CD4-positive, CD25-positive, alpha-beta regulatory T cell (primary cell): ENCODE measurements at regions not wholly inside any gene's neighbourhood (a gene's known extent, or its start where the extent isn't known, plus 50 kb on each side); places are given as distances from the start of the nearest gene placed in this dataset.

ENCODE experiments used
- ATAC-seq, 2 donors: fragments of 150-1000 bp; cut with Tn5 transposase; one replicate each; pipeline ENCODE4 v1.10.0; 2021; ENCODE audit warnings: low read depth in 2 of 2, moderate number of reproducible peaks in 2 of 2, moderate library complexity in 1 of 2
- DNase-seq, 3 donors: peaks; one replicate each; pipeline versions ENCODE4 v3.0.0 to v3.0.0-alpha.2; 2012 to 2022; ENCODE audit warnings: mixed read lengths in 1 of 3
- H3K27ac ChIP-seq: one replicate; pipeline ENCODE4 v1.7.0; 2013; ENCODE audit warnings: mild to moderate bottlenecking, low read length; ENCODE audit not compliant: insufficient read depth, poor library complexity, severe bottlenecking
- H3K27me3 ChIP-seq: one replicate; pipeline ENCODE4 v1.7.0; 2013; ENCODE audit warnings: low read length; ENCODE audit not compliant: control insufficient read depth, insufficient read depth
- H3K36me3 ChIP-seq: one replicate; pipeline ENCODE4 v1.7.0; 2013; ENCODE audit warnings: mild to moderate bottlenecking, low read length, moderate library complexity; ENCODE audit not compliant: control insufficient read depth, insufficient read depth
- H3K4me1 ChIP-seq: 2 replicates; pipeline ENCODE4 v1.7.0; 2013; ENCODE audit warnings: mild to moderate bottlenecking, low read length; ENCODE audit not compliant: insufficient read depth, control insufficient read depth, poor library complexity, severe bottlenecking
- H3K4me3 ChIP-seq: one replicate; pipeline ENCODE4 v1.7.0; 2013; ENCODE audit warnings: low read depth, mild to moderate bottlenecking, low read length, moderate library complexity
- H3K9me3 ChIP-seq, 2 experiments: 1 replicate in 1 of 2; 2 replicates in 1 of 2; pipeline ENCODE4 v1.7.0; 2013; ENCODE audit warnings: low read length in 2 of 2, mild to moderate bottlenecking in 1 of 2, moderate library complexity in 1 of 2; ENCODE audit not compliant: control insufficient read depth in 2 of 2
- H3K27ac Mint-ChIP-seq, 3 donors: one replicate each; pipeline ENCODE4 v1.8.0; 2020 to 2022; ENCODE audit warnings: mild to moderate bottlenecking in 3 of 3, mixed read lengths in 3 of 3, moderate library complexity in 2 of 3
- H3K27me3 Mint-ChIP-seq: one replicate; pipeline ENCODE4 v1.8.0; 2022; ENCODE audit warnings: mild to moderate bottlenecking, mixed read lengths
- H3K36me3 Mint-ChIP-seq: one replicate; pipeline ENCODE4 v1.8.0; 2020; ENCODE audit warnings: mixed read lengths
- H3K4me1 Mint-ChIP-seq, 4 donors: one replicate each; pipeline ENCODE4 v1.8.0; 2020 to 2022; ENCODE audit warnings: mixed read lengths in 4 of 4, mild to moderate bottlenecking in 1 of 4
- H3K4me3 Mint-ChIP-seq, 4 donors: one replicate each; pipeline ENCODE4 v1.8.0; 2020 to 2022; ENCODE audit warnings: mild to moderate bottlenecking in 4 of 4, mixed read lengths in 4 of 4, moderate library complexity in 3 of 4
- H3K9me3 Mint-ChIP-seq, 7 donors: one replicate each; pipeline ENCODE4 v1.8.0; 2020 to 2022; ENCODE audit warnings: mixed read lengths in 7 of 7, mild to moderate bottlenecking in 3 of 7, moderate library complexity in 2 of 7

DNA sequence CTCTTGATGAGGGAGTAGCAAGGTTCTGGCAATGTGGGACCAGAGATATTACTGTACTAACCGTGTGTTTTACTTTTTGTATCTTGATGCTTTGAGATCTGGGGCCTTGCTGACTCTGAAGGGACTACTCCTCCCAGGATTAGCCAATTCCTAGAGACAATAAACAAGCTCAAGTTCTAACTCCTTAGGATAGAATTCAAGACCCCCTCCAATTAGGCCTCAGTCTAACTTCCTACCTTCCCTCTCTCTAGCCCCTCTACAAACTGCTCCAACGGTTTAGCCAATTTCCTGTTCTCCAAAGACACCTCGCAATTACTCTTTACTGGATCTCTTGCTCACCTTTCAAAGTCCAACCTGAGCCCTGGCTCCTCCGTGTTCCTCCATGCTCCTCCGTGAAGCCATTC is 158.7 kb upstream of the JARID2 start:
- Mint-ChIP-seq H3K27ac (no peak overlapping the region), H3K36me3 (no peaks in the 10 kb centered on the region), H3K27me3 (peaks cover 5% of the 10 kb centered on the region), H3K4me3 (no peak overlapping the region), H3K9me3 (no peaks in the 10 kb centered on the region), H3K4me1 (no peaks in the 10 kb centered on the region)
- ATAC-seq (no peak), DNase-seq (no peak)
- no peaks in the 10 kb centered on the region for H3K36me3 ChIP-seq
- no peak overlapping the region for H3K4me3 ChIP-seq
- H3K27ac ChIP-seq: no peak overlapping the region
- no peaks in the 10 kb centered on the region for H3K9me3 ChIP-seq
- H3K4me1 ChIP-seq: no peaks in the 10 kb centered on the region
- H3K27me3 ChIP-seq: no peaks in the 10 kb centered on the region

DNA sequence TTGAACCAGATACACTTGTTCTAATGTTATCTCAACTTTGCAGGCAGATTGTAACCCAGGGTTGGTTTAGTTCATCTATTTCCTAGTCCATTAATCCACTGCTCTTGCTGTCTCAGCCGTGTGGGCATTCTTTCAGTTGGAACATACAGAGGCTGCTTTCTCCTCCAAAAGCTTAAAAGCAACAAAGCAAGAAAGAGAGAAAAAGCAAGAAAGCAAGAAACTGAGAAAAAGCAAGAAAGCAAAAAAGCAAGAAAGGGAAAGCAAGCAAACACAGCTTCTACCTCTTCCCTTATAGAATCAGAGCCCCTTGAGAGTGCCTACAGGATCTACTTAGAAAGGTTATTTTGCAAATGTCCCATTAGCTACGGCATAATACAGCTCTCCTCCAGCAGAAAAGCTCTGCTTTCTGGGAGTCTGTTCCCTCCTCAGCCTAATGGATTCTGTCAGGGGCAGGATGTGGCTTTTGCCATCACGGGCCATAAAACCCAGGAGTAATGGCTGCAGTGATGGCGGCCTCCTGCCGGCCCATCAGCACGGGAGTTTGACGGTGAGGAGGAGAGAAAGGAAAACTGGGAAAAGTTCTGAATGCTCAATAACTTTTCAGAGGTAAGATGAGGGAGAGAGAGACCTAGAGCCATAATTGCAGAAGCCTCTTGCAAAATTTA is 156.8 kb upstream of the JARID2 start:
- no peak overlapping the region for H3K4me3 Mint-ChIP-seq
- no peaks in the 10 kb centered on the region for H3K36me3 Mint-ChIP-seq
- Histone ChIP-seq H3K4me1 (no peaks in the 10 kb centered on the region), H3K4me3 (no peak overlapping the region), H3K27me3 (no peaks in the 10 kb centered on the region), H3K27ac (no peak overlapping the region), H3K36me3 (no peaks in the 10 kb centered on the region), H3K9me3 (no peaks in the 10 kb centered on the region)
- DNase-seq (no peak), ATAC-seq (no peak)
- peaks cover 0 to 2% (median 0%) of the 10 kb centered on the region in 7 donors for H3K9me3 Mint-ChIP-seq
- peaks cover 5% of the 10 kb centered on the region for H3K27me3 Mint-ChIP-seq
- no peaks in the 10 kb centered on the region for H3K4me1 Mint-ChIP-seq
- no peak overlapping the region for H3K27ac Mint-ChIP-seq

DNA sequence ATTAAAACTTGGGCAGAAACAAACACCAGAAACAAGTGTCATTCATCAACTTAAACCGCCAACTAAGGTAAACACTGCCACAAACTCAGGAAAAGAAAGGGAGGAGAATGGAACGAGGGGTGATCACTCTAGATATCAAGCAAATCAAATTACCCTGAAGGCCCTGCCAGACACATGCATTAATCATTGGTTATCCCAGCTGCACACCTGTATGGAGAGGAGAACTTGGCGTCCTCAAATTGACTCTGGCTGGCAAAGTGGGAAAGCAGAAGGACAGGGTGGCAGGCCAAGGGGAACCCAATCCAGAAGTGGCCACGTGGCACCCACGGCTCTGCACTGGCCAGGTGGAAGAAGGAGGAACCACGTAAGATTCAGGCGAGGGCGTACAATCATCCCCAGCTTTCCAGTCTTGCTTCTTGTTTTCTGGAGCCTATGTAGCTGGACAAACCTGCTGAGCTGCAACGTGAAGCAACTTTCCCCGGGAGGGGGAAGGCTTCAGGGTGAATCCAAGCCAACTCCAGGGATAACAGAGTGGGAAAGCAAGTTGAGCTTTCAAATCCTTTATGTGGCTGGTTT is 156.2 kb upstream of the JARID2 start:
- Mint-ChIP-seq H3K4me1 (peaks cover 0 to 2% (median 0%) of the 10 kb centered on the region in 4 donors), H3K4me3 (no peak overlapping the region), H3K27me3 (peaks cover 2% of the 10 kb centered on the region), H3K27ac (no peak overlapping the region), H3K36me3 (no peaks in the 10 kb centered on the region), H3K9me3 (peaks cover 0 to 2% (median 0%) of the 10 kb centered on the region in 7 donors)
- H3K36me3 ChIP-seq: no peaks in the 10 kb centered on the region
- DNase-seq (no peak), ATAC-seq (no peak)
- H3K4me3 ChIP-seq: no peak overlapping the region
- no peaks in the 10 kb centered on the region for H3K9me3 ChIP-seq
- H3K4me1 ChIP-seq: no peaks in the 10 kb centered on the region
- no peak overlapping the region for H3K27ac ChIP-seq
- H3K27me3 ChIP-seq: no peaks in the 10 kb centered on the region

DNA sequence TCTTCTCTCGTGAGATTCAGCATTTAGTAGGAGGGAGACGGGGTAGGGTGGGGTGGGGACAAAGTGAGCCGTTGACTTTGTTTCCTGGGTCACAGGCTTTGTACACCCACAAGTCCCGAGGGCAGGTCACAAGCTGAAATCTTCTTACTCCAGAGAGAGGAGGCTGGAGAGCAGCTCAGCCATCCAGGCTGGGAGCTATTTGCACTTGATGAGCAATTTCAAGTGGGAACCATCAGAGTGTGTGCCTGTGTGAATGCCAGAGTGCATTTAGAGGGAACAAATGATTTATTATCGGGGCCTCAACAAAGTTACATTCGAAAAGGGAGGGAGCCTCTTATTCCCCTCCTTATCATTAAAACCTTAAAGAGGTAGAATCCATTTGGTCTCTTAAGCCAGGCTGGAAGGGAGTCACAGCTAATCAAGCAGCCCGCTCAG is 155.7 kb upstream of the JARID2 start:
- no peaks in the 10 kb centered on the region for H3K4me1 ChIP-seq
- peaks cover 0 to 2% (median 0%) of the 10 kb centered on the region in 7 donors for H3K9me3 Mint-ChIP-seq
- H3K27ac ChIP-seq: no peak overlapping the region
- no peak for ATAC-seq
- H3K27me3 ChIP-seq: no peaks in the 10 kb centered on the region
- no peak overlapping the region for H3K4me3 ChIP-seq
- no peaks in the 10 kb centered on the region for H3K9me3 ChIP-seq
- H3K27ac Mint-ChIP-seq: no peak overlapping the region
- peaks cover 0 to 4% (median 0%) of the 10 kb centered on the region in 4 donors for H3K4me1 Mint-ChIP-seq
- no peak overlapping the region for H3K4me3 Mint-ChIP-seq
- no peaks in the 10 kb centered on the region for H3K36me3 ChIP-seq
- no peaks in the 10 kb centered on the region for H3K27me3 Mint-ChIP-seq
- DNase-seq: no peak
- H3K36me3 Mint-ChIP-seq: no peaks in the 10 kb centered on the region

DNA sequence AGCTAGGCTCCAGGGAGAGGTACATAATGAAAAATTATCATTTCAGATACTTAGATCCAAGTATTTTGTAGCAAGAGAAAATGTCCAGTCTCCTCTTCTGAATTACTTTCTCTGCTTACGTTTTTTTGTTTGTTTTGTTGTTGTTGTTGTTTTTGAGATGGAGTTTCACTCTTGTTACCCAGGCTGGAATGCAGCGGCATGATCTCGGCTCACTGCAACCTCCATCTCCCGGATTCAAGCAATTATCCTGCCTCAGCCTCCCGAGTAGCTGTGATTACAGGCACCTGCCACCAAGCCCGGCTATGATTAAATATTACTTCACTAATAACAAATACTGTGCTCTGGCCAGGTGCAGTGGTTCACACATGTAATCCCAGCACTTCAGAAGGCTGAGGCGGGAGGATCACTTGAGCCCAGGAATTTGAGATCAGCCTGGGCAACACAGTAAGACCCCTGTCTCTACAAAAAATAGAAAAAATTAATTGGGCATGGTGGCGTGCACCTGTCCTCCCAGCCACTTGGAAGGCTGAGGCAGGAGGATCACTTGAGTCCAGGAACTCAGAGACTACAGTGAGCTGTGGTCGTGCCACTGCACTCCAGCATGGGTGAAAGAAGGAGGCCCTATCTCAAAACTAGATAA is 155.0 kb upstream of the JARID2 start:
- Mint-ChIP-seq H3K4me1 (peaks cover 0 to 4% (median 0%) of the 10 kb centered on the region in 4 donors), H3K27ac (no peak overlapping the region), H3K4me3 (no peak overlapping the region), H3K27me3 (no peaks in the 10 kb centered on the region), H3K36me3 (no peaks in the 10 kb centered on the region), H3K9me3 (peaks cover 0 to 2% (median 0%) of the 10 kb centered on the region in 7 donors)
- no peak overlapping the region for H3K27ac ChIP-seq
- no peaks in the 10 kb centered on the region for H3K36me3 ChIP-seq
- no peak for ATAC-seq
- H3K9me3 ChIP-seq: no peaks in the 10 kb centered on the region
- DNase-seq: no peak
- H3K4me3 ChIP-seq: no peak overlapping the region
- no peaks in the 10 kb centered on the region for H3K4me1 ChIP-seq
- no peaks in the 10 kb centered on the region for H3K27me3 ChIP-seq

DNA sequence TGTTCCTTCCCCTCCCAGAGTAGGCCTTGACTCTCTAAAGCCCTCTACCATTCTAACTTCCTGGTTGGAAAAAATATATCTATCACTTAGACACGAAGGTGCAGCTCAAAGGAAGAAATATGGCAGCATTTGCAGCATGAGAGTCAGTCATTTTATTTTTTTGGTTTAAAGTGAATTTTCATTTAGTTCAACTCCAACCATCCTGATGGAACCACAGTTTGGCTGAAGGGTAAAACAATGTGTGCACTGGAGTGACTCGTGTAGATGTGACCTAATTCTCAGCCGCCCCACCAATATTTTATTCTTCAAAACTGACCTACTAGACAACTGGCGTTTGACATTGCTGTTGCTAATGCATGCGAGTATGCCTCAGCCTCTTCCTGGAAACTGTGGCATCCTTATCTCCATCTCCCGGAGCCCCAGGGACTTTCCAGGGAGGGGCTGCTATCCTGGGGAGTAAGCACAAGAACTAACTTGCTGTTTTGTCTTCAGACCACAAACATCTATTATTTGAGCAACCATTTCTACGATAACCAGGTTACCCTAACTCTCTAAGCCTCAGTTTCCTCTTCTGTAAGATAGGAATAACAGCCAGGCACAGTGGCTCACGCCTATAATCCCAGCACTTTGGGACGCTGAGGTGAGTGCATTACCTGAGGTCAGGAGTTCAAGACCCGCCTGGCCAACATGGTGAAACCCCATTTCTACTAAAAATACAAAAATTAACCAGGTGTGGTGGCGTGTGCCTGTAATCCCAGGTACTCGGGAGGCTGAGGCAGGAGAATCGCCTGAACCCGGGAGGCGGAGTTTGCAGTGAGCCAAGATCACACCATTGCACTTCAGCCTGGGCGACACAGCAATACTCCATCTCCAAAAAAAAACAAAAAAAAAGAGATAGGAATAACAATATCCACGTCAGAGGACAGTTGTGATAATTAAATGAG is 148.7 kb upstream of the JARID2 start:
- Histone ChIP-seq H3K4me1 (no peaks in the 10 kb centered on the region), H3K27me3 (no peaks in the 10 kb centered on the region), H3K36me3 (no peaks in the 10 kb centered on the region), H3K9me3 (no peaks in the 10 kb centered on the region), H3K27ac (no peak overlapping the region), H3K4me3 (no peak overlapping the region)
- H3K27ac Mint-ChIP-seq: no peak overlapping the region
- no peak for ATAC-seq
- DNase-seq: no peak
- H3K36me3 Mint-ChIP-seq: no peaks in the 10 kb centered on the region
- no peak overlapping the region for H3K4me3 Mint-ChIP-seq
- peaks cover 0 to 4% (median 1%) of the 10 kb centered on the region in 4 donors for H3K4me1 Mint-ChIP-seq
- peaks cover 0 to 2% (median 0%) of the 10 kb centered on the region in 7 donors for H3K9me3 Mint-ChIP-seq
- no peaks in the 10 kb centered on the region for H3K27me3 Mint-ChIP-seq

DNA sequence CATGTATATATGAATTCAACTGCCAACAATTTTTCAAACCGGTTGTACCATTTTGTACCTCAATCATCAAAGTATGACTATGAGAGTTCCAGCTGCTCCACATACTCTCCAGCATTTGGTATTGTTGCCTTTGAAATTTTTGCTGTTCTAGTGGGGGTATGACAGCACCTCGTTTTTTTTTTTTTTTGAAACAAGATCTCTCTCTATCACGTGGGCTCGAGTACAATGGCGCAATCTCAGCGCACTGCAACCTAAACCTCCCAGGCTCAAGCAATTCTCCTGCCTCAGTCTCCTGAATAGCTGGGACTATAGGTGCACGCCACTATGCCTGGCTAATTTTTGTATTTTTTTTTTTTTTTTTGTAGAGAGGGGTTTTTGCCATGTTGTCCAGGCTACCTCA is 144.7 kb upstream of the JARID2 start:
- Histone ChIP-seq H3K4me3 (no peak overlapping the region), H3K27me3 (no peaks in the 10 kb centered on the region), H3K36me3 (no peaks in the 10 kb centered on the region), H3K4me1 (no peaks in the 10 kb centered on the region), H3K27ac (no peak overlapping the region), H3K9me3 (peaks cover 0 to 4% of the 10 kb centered on the region in 2 experiments)
- no peak for DNase-seq
- no peak overlapping the region for H3K4me3 Mint-ChIP-seq
- H3K9me3 Mint-ChIP-seq: peaks cover 0 to 4% (median 2%) of the 10 kb centered on the region in 7 donors
- no peaks in the 10 kb centered on the region for H3K36me3 Mint-ChIP-seq
- H3K27me3 Mint-ChIP-seq: no peaks in the 10 kb centered on the region
- no peak for ATAC-seq
- H3K27ac Mint-ChIP-seq: no peak overlapping the region
- H3K4me1 Mint-ChIP-seq: peaks cover 0 to 3% (median 0%) of the 10 kb centered on the region in 4 donors
